GM19372 (cell line): ENCODE measurements at regions not wholly inside any gene's neighbourhood (a gene's known extent, or its start where the extent isn't known, plus 50 kb on each side); places are given as distances from the start of the nearest gene placed in this dataset.

ENCODE experiments used
- ATAC-seq: cut with Tn5 transposase; IDR thresholded peaks from one replicate; pipeline ENCODE4 v1.9.1; 2021; ENCODE audit warnings: mild to moderate bottlenecking, low read depth, moderate library complexity; ENCODE audit not compliant: unreplicated experiment

DNA sequence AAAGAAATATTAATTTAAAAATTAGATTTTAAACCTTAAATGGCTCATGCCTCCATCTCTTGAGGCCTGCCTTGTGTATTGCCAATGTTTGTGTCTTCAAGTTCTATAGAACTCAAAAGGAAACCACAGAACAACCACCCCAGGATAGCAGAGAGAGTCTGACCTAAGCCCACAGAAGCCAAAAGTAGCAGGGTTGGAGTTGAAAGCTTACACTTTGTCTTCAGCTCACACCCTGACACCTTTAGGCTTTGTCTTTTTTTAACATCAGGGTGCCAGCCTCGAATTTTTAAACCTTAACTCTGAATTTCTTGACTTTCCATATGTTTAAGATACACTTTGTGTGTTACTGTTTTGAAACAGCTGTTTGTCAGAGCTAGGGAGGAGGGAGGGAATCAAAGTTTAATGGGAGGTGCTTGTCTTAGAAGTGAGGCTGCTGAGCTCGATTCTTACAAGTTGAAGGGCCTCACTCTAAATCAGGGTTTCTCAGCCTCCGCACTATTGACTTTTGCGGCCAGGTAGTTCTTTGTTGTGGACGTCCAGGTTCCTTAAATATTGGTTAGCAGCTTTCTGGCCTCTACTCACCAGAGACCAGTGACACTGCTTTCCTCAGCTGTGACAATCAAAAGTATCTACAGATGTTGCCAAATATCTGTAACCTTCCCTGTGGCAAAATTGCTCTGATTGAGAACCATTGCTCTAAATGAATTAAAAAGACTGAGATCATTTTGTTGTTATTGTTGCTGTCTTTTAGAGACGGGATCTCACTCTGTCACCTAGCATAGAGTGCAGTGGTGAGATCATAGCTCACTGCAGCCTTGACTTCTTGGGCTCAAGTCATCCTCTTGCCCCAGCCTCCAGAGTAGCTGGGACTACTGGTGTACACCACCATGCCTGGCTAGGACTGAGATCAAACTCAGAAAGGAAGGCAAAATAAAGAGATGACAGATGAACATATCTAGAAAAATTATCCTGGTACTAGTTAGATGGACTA, 139.2 kb upstream of the EOMES start:
- no peak for ATAC-seq

DNA sequence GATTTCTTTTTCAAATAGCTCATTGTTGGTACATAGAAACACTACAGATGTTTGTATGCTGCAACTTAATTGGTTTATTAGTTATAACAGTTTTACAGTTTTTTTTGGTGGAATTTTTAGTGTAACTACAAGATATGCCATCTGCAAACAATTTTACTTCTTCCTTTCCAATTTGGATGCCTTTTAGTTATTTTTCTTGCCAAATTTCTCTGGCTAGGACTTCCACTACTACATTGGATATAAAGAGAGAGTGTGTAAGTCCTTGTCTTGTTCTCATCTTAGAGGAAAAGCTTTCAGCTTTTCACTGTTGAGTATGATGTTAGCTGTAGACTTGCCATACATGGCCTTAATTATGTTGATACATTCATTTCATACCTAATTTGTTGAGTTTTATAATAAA, 143.6 kb upstream of the EOMES start:
- ATAC-seq, result no peak

DNA sequence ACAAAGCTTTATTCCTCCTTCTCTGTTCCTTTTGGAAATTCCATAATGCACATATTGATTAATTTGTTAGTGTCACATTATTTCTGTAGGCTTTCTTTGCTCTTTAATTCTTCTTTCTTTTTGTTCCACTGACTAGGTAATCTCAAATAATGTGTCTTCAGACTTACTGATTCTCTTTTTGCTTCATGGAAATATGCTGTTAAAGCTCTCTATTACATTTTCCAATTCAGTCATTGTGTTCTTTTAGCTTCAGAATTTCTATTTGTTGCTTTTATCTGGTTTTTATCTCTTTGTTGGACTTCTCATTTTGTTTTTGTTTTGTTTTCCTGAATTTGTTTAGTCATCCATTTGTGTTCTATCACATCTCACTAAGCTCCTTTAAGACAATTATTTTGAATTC, 147.0 kb upstream of the EOMES start:
- no peak for ATAC-seq

DNA sequence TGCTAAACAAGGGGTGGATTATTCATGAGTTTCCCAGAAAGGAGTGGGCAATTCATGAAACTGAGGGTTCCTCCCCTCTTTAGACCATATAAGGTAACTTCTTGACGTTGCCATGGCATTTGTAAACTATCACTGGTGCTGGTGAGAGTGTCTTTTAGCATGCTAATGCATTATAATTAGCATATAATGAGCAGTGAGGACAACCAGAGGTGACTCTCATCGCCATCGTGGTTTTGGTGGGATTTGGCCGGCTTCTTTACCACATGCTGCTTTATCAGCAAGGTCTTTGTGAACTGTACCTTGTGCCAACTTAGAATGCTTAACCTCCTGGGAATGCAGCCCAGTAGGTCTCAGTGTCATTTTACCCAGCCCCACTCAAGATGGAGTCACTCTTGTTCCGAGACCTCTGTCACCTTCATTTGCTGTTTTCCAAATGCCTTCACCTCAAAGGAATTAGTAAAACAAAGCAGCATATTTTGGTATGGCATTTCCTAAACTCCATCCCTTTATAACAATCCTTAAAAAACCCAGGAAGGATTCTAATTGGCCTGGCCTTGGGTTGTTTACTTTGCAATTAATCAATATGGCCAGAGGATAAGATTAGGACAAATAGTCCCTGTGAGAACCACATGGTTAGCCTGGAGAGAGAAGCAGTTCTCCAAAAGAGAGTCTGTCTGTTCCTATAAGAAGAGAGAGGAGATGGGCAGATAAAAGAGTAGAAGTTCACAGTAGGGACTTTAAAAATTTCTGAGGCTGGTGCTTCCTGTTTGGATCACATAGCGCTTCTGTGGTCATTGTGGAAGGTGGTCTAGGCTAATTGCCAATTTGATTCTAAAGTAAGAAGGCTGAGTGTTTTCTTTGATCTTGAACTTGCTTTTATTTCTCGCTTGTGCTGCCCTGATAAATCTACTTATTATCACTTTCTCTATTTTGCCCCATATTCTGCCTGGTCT, 155.2 kb upstream of the EOMES start:
- no peak for ATAC-seq

DNA sequence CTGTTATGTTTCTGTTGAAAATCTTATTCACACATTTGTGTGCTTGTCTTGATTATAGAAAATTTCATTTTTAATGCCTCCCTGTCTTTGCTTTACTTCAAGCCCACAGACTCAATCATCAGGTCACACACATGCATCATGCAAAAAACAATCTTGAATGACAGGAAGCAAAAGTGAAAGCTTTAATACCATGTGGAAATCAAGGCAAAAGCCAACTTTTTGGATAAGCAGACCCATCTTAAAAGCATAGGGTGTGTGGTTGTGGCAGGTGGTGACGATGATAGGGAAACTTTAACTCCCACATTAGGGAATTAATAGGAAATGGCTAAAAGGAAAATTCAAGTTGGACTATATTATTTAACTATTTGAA, 155.9 kb upstream of the EOMES start:
- ATAC-seq, result no peak

DNA sequence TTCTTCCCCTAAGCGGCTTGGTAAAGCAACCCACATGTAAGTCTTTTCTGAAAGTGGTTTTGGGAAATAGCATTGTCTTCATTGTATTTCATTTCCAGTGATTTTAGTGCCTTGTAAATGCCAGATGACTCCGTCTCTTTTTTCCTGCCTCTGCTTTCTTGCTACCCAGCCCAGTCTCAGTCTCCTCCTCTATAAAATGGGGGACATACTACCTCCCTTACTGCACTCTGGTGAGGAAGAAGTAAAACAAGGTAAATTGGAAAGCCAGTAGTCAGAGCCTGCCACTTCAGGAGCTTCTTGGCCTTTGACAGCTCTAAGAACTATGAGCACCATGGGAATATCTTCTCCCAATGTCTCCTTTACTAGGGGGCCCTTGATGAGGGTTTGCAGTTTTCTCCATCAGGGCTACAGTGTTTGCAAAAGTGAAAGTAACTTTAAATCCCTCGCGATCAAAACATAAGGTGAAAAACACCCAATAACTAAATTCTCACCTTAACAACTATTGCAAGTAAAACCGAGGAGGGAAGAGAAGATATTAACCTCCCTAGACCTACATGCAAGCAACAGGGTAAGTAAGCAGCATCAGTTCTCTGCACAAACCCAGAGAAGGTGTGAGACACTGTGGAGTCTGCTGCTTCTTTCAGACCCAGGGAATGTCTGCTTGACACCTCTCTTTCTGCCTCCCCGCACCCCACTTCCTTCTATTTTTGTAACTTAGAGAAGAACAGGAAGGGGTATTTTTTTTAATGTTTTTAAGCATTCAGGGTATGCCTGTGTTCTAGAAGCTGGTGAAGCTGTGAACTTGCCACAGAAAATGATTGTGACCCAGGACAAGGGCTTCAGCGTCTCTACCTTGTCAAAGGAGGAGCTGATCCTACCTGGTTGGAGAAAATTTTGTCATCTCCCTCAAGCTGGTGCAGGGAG, 159.1 kb upstream of the EOMES start:
- no peak for ATAC-seq

DNA sequence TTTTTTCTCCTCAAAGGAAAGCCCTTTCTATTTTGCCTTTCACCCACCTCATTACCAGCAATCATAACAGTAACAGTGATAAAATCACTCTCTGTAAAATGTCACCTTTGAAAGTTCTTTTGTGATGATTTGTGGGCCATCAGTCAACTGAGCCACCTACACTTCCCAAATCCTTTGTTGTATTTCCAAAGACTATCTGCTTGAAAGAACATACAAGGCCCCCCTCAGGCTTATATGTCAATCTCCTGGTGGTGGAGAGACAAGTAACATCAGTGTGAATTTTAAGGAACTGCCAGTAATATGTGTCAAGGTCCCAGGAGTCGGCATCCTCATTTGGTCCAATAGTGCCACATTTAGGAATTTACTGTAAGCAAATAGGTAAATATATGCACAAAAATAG, 161.1 kb upstream of the EOMES start:
- no peak for ATAC-seq

DNA sequence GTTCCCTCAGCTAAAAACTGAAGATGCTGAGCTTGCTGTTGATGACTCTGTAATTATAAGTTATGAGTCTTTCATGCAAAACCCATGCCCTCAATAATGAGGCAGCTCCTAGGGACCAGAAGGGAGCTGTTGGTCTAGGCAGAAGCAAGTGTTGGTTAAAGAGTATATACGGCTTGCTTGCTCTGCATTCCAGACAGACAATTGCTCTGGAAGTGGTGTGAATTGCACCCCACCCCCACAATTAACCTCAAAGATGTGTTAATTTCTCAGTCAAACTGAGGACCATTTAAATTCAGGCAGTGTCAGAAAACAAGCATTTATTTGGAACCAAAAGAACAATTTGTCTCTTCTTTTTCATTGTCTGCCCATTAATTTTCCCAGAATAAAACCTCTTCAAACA, 163.5 kb upstream of the EOMES start:
- no peak for ATAC-seq

DNA sequence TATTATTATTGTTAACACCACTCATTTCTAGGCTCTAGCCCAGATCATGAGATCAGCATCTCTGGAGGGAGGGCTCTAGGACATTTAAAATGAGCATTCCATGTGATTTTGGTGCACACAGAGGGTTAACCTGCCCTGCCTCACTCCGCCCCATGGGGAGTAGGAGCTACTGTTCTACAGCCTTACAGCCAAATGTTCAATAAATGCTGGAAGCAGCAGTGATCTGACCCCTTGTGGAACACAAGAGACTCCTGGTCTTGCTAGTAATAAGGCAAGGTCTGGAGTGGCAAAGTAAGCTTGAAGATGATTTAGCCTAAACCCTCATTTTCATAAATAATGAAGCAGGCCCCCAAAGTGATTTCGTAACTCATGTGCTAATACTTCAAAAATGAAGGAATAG, 166.4 kb upstream of the EOMES start:
- ATAC-seq, result no peak

DNA sequence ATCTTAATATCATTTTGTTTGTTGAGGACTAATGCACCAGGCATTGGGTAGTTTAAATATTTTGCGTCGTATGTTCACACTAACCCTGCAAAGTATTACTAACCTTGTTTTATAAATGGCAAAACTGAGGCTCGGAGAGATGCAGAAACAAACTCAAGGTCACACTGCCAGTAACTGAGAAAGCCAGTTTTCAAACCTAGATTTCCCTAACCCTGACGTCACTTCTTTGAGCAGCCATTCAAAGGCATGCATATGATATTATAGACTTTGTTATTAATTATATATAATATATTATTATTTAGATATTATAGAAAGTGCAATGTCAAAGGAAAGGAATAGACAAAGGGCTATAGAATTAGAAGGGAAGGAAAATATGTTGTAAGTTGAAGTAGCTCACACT, 167.6 kb upstream of the EOMES start:
- ATAC-seq, result no peak

DNA sequence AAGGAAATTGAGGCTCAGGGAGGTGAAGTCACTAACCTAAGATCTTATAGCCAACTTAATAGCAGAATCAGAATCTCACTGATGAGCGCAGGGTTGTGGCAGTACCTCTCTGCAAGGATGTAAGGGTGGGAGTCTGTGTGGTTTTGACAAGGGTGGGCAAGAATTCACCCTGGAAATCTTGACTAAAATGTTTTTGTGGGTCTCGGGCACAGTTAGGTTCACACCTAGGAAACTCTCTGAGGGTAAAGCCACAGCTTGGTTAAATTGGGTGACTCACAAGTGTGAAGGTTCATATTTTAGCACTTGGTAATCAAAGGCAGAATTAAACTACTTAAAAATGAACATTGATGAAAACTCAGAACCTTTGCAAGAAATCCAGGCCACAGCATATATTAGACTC, 178.2 kb upstream of the EOMES start:
- no peak for ATAC-seq

DNA sequence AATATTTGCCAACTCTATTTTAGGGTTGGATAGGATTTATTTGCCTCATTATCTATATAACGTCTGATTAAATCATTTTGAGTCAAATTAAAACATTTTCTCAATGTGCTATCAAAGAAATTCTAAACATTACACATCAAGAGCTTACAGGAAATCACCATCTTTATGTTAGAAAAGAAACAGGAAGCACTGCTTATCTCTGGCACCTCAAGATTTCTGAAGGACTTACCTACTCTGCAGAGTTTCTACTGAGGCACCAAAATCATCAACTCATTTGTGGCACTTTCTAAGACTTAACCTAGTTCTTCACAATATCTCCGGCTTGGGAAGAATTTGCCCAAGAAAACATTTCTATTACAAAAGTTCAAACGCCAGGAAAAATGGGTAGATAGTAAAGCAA, 181.3 kb upstream of the EOMES start:
- ATAC-seq, result no peak

DNA sequence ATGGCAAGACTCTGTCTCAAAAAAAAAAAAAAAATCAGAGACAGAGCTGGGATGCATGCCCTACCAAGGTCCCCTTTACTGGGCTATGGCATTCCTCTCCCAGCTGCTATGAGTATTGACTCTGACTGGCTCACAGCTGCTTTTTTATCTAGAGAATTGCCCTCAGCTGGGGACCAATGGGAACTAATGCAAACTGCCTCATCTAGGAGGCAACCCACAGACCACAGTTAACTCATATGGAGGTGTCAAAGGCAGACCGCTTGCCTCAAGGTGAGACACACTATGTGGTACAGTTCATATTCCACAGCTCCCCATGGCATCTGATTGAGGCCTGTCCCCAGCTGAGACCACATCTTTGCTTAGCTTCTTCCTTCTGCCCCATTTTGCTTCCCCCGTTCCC, 183.5 kb upstream of the EOMES start:
- ATAC-seq, result no peak

DNA sequence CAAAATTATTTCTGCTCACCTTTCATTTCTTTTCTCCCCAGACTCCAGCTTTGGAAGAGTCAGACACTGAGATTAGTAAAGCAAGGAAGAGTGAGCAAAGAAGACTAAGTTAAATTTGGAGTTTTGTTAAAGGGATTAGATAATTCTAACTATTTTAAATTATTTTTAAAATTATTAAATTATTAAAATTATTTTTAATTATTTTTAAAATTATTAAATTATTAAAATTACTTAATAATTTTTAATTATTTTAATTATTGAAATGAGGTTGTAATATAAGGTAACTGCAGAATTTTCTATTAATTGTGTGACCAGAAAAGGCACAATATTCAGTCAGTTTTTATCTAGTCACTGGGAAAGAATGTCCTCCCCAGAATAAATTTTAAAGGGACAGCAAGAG, 185.0 kb upstream of the EOMES start:
- ATAC-seq, result no peak

DNA sequence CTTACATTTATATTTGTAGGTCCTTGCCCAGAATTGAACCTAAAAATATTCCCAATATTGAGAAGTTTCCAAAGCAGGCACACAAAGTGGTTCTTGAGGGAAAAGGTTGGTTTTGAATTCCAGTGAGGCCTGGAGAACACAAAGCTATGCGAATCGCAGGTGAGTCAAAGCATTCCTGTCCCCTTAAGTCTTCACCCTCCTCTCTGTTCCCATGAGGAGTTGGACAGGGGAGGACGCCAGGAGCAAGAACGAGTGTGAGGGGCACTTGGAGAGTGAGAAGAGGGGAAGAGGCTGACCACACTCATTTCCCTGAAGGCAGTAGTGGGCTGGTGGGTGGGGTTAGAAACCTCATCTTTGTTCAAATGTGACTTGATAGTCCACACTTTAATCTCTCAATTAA, 185.8 kb upstream of the EOMES start:
- ATAC-seq, result no peak

DNA sequence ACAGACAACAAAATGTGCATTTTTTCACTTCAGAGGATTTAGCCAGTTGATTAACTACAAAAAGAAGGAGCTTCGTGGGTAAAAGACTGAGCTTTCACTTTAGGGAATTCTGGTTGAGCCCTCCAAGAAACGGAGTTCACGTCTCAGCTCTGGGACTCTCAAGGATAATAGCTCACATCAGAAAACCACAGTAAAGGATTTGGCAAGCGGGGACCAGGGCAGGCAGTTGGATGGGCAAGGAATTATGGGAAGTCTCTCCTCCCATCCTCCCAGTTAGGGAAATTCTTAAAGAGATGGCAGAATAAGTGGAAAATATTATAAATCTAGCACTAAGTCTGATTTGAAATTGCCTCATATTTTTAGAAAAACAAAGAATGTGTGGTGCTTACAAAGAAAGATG, 188.3 kb upstream of the EOMES start:
- no peak for ATAC-seq

DNA sequence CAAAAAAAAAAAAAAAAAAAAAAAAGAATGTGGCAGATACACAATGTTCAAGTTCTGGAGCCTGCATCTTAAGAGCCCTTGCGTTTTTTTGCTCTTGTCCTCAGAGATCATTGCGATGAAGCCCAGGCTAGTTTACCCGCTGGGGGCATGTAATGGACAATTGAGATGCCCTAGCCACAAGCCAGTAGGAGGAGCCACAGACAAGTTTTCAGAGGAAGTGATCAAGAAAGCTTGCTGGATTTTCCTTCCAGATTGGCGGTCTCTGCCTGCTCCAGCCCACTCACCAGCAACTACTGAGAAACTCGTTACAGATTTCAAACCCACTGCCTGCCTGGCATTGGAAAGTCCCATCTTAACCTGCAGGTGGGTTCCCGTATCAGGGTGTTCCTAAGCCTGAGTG, 192.1 kb upstream of the EOMES start:
- no peak for ATAC-seq

DNA sequence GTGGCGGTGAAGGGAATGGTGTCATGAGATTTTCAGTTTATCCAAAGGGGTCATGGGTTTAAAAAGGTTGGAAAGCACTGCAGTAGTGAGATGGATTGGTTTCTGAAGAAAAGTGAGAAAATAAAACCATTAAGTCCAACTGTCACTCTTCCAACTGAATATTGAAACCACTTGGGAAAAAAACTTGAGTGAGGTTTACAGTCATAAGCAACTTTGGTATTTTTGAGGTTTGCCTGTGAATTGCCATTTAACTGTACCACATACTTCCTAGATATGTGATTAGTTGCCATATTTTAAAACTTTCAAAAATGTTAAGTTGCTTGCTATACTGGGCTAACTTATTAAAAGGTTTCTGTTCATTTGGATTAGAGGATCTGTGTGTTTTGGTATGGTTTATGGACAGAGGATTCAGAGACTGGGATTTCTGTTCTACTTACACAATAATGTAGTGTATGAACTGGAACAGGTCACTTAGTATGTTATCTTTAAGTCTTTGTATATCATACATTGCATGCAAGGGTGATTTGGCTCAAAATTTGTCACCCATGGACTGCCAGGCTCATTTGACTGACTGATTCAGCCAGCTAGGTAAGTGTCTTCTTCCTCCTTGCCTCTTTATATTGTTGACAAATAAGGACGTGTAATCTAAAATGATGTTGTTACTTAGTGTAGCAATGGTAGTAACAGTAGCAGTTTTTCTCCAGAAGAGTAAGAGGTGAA, 201.4 kb upstream of the EOMES start:
- no peak for ATAC-seq

DNA sequence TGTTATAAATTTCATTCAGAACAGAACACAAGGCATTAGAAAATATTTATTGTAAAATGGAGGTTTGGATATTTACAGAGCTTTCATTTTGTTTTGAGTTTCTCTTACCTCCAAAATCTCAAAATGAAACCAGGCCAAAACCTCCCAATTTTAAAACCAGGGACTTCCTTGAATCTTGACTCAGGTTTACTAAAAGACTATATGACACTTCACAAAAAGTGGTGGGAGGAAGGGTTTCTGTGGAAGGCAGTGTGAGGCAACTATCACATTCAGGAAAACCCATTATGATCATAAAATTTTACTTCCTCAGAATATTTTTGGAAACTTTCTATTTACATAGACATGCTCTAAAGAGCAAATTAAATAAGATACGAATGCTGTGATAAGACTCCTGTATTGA, 205.8 kb upstream of the EOMES start:
- ATAC-seq, result no peak
